ENCODE measurements at regions not wholly inside any gene's neighbourhood (a gene's known extent, or its start where the extent isn't known, plus 50 kb on each side); places are given as distances from the start of the nearest gene placed in this dataset.
A peak's percentile ranks its signal among the peaks of the same experiment; 100 is the strongest.

GRCh38 chr1:177392336-177392735, 221.6 kb downstream of the BRINP2 start:
- DNase-seq, result no peak

- peak; percentile 24 for DNase-seq
Measured at GRCh38 chr1:177385760-177386698, 215.3 kb downstream of the BRINP2 start.

- no peak for DNase-seq
Measured at GRCh38 chr1:177384461-177384860, 213.7 kb downstream of the BRINP2 start.

- no peak for DNase-seq
Measured at GRCh38 chr1:177383715-177384114, 213.0 kb downstream of the BRINP2 start.

- no peak for DNase-seq
Measured at GRCh38 chr1:177377866-177378265, 207.1 kb downstream of the BRINP2 start.

- no peak for DNase-seq
Measured at GRCh38 chr1:177368255-177368654, 197.5 kb downstream of the BRINP2 start.

GRCh38 chr1:177366091-177366490, 195.3 kb downstream of the BRINP2 start:
- no peak for DNase-seq

GRCh38 chr1:177360791-177361190, 190.0 kb downstream of the BRINP2 start:
- no peak for DNase-seq

GRCh38 chr1:177356674-177357435, 186.1 kb downstream of the BRINP2 start:
- DNase-seq, result no peak

GRCh38 chr1:177355575-177355974, 184.8 kb downstream of the BRINP2 start:
- no peak for DNase-seq

GRCh38 chr1:177354247-177354646, 183.5 kb downstream of the BRINP2 start:
- DNase-seq, result no peak

- DNase-seq, result no peak
Measured at GRCh38 chr1:177351361-177352108, 180.8 kb downstream of the BRINP2 start.

GRCh38 chr1:177346790-177347359, 176.1 kb downstream of the BRINP2 start:
- DNase-seq, result no peak

- no peak for DNase-seq
Measured at GRCh38 chr1:177343445-177343844, 172.7 kb downstream of the BRINP2 start.

- no peak for DNase-seq
Measured at GRCh38 chr1:177341773-177342172, 171.0 kb downstream of the BRINP2 start.

- DNase-seq, result no peak
Measured at GRCh38 chr1:177340601-177341067, 169.9 kb downstream of the BRINP2 start.

- no peak for DNase-seq
Measured at GRCh38 chr1:177338376-177338775, 167.6 kb downstream of the BRINP2 start.

GRCh38 chr1:177334903-177335302, 164.1 kb downstream of the BRINP2 start:
- DNase-seq, result no peak

- DNase-seq, result no peak
Measured at GRCh38 chr1:177333936-177334595, 163.3 kb downstream of the BRINP2 start.
